ENCODE measurements at regions not wholly inside any gene's neighbourhood (a gene's known extent, or its start where the extent isn't known, plus 50 kb on each side); places are given as distances from the start of the nearest gene placed in this dataset.

GRCh38 chr12:25714198-25714984, 161.3 kb upstream of the LMNTD1 start:
- TF ChIP-seq CTCF (IDR thresholded peaks at IDR 0.05; ENCODE audit: insufficient read depth, low read depth, low read length) (no peak), EZH2 (IDR thresholded peaks at IDR 0.05; ENCODE audit: insufficient read depth, low read length) (no peak)
